GM10248 (cell line): ENCODE measurements at regions not wholly inside any gene's neighbourhood (a gene's known extent, or its start where the extent isn't known, plus 50 kb on each side); places are given as distances from the start of the nearest gene placed in this dataset.

ENCODE experiments used
- CTCF ChIA-PET: fragments of 300-600 bp; sonication (Branson Sonifier 250); formaldehyde crosslinking; extraction: SDS; loops from one replicate; lab custom pipeline; 2021; ENCODE audit warnings: antibody characterized with exemption; lab: Yijun Ruan, JAX
- POLR2A ChIA-PET: fragments of 350-650 bp; sonication (Branson Sonifier 250); formaldehyde crosslinking; extraction: SDS; loops from one replicate; lab custom pipeline; 2020; ENCODE audit warnings: antibody characterized with exemption; lab: Yijun Ruan, JAX
- DNase-seq: peaks from one replicate; pipeline ENCODE4 v3.0.0; 2012; ENCODE audit errors: extremely low spot score
- CTCF ChIP-seq: IDR thresholded peaks from 2 replicates; pipeline ENCODE4 v1.5.1; 2012; ENCODE audit warnings: mild to moderate bottlenecking, low read depth; ENCODE audit errors: extremely low read depth, missing control alignments, control extremely low read depth

- DNase-seq, result no peak
- POLR2A ChIA-PET, result no interaction called here
- CTCF ChIA-PET, result interaction anchor here (1.3 to 1.6 kb wide), 3 partner anchors 20 to 54 kb away, joined by 3 to 5 read pairs (median 4); no protein-coding TSS in a partner anchor
- no peak for TF ChIP-seq CTCF
Observed at GRCh38 chr7:86981127-86981526, 78.3 kb downstream of the ELAPOR2 start.

GRCh38 chr7:86980223-86980622 lies 79.2 kb downstream of the ELAPOR2 start:
- ChIA-PET CTCF (interaction anchor here (1.0 to 1.6 kb wide), 4 partner anchors 11 to 166 kb away, joined by 3 to 4 read pairs (median 4); no protein-coding TSS in a partner anchor), POLR2A (no interaction called here)
- DNase-seq, result no peak
- TF ChIP-seq CTCF, result no peak

GRCh38 chr7:86978808-86979506 lies 80.5 kb downstream of the ELAPOR2 start:
- ChIA-PET CTCF (interaction anchor here (0.8 to 1.6 kb wide), 5 partner anchors 9 to 123 kb away, joined by 3 to 4 read pairs (median 4); no protein-coding TSS in a partner anchor), POLR2A (no interaction called here)
- peak; percentile 38 for DNase-seq
- no peak for TF ChIP-seq CTCF

GRCh38 chr7:86976958-86977357 lies 82.5 kb downstream of the ELAPOR2 start:
- TF ChIP-seq CTCF, result no peak
- ChIA-PET CTCF (interaction anchor here (0.9 to 1.5 kb wide), 7 partner anchors 25 to 165 kb away, joined by 3 to 5 read pairs (median 3); no protein-coding TSS in a partner anchor), POLR2A (no interaction called here)
- no peak for DNase-seq

GRCh38 chr7:86975914-86976313 lies 83.5 kb downstream of the ELAPOR2 start:
- no peak for TF ChIP-seq CTCF
- no peak for DNase-seq
- CTCF ChIA-PET, result interaction anchor here (1.0 to 1.5 kb wide), 3 partner anchors 14 to 31 kb away, joined by 3 read pairs; no protein-coding TSS in a partner anchor
- POLR2A ChIA-PET, result no interaction called here

GRCh38 chr7:86975449-86975848 lies 84.0 kb downstream of the ELAPOR2 start:
- ChIA-PET POLR2A (no interaction called here), CTCF (interaction anchor here (1.0 to 1.5 kb wide), 3 partner anchors 14 to 31 kb away, joined by 3 read pairs; no protein-coding TSS in a partner anchor)
- no peak for TF ChIP-seq CTCF
- no peak for DNase-seq
